MCF 10A (cell line): ENCODE measurements at regions not wholly inside any gene's neighbourhood (a gene's known extent, or its start where the extent isn't known, plus 50 kb on each side); places are given as distances from the start of the nearest gene placed in this dataset.

Experiments used
- BruUV-seq: library from RNA; stranded (reverse); fragments of 400-500 nt; replicated peaks from 2 replicates; lab custom pipeline; 2021; lab: Mats Ljungman, UMichigan
- CTCF ChIA-PET: fragments of 300-600 bp; sonication (Branson Sonifier 250); formaldehyde crosslinking; extraction: SDS; loops from one replicate; lab custom pipeline; 2021; ENCODE audit warnings: antibody characterized with exemption, inconsistent platforms; lab: Yijun Ruan, JAX
- POLR2A ChIA-PET: fragments of 300-600, 350-650 bp; sonication (Branson Sonifier 250); formaldehyde crosslinking; extraction: SDS; loops from one replicate; lab custom pipeline; 2020; ENCODE audit warnings: antibody characterized with exemption, inconsistent platforms; lab: Yijun Ruan, JAX
- DNase-seq: peaks from one replicate; pipeline ENCODE4 v3.0.0-alpha.2; 2018; ENCODE audit not compliant: unreplicated experiment
- H3K27ac Mint-ChIP-seq: one replicate; pipeline ENCODE4 v1.8.0; 2022; ENCODE audit warnings: mild to moderate bottlenecking, low read depth, mixed read lengths; ENCODE audit not compliant: unreplicated experiment
- H3K27me3 Mint-ChIP-seq: one replicate; pipeline ENCODE4 v1.8.0; 2022; ENCODE audit warnings: mixed read lengths; ENCODE audit not compliant: insufficient read depth, unreplicated experiment
- H3K36me3 Mint-ChIP-seq: one replicate; pipeline ENCODE4 v1.8.0; 2022; ENCODE audit warnings: mild to moderate bottlenecking, moderate library complexity, mixed read lengths; ENCODE audit not compliant: insufficient read depth, unreplicated experiment
- H3K4me1 Mint-ChIP-seq: one replicate; pipeline ENCODE4 v1.8.0; 2022; ENCODE audit warnings: mixed read lengths; ENCODE audit not compliant: insufficient read depth, unreplicated experiment
- H3K4me3 Mint-ChIP-seq: one replicate; pipeline ENCODE4 v1.8.0; 2022; ENCODE audit warnings: mild to moderate bottlenecking, moderate library complexity, mixed read lengths; ENCODE audit not compliant: unreplicated experiment
- H3K9me3 Mint-ChIP-seq: one replicate; pipeline ENCODE4 v1.8.0; 2022; ENCODE audit warnings: mixed read lengths; ENCODE audit not compliant: unreplicated experiment
- CTCF ChIP-seq: fragments of 200-600 bp; IDR thresholded peaks from one replicate; pipeline ENCODE4 v1.8.0; 2022; ENCODE audit warnings: antibody characterized with exemption, mild to moderate bottlenecking; ENCODE audit not compliant: unreplicated experiment
- intact Hi-C: fragments of 100-400 bp; cut with micrococcal nuclease; formaldehyde crosslinking; loops from 2 replicates; pipeline ENCODE4 v1.14.1; 2022

GRCh38 chr16:6160871-6161270, 1063.3 kb upstream of the EEF2KMT start:
- no peaks in the 10 kb centered on the region for H3K36me3 Mint-ChIP-seq
- TF ChIP-seq CTCF, result no peak
- CTCF ChIA-PET, result no interaction called here
- H3K9me3 Mint-ChIP-seq, result peaks cover 16% of the 10 kb centered on the region
- H3K27ac Mint-ChIP-seq, result no peak overlapping the region
- no peak for DNase-seq
- H3K4me3 Mint-ChIP-seq, result no peak overlapping the region
- no peaks in the 10 kb centered on the region for H3K4me1 Mint-ChIP-seq
- intact Hi-C loops, result no loop called here
- no peaks in the 10 kb centered on the region for H3K27me3 Mint-ChIP-seq
- POLR2A ChIA-PET, result no interaction called here
- no TSS peak for BruUV-seq

GRCh38 chr16:6160303-6160702, 1062.7 kb upstream of the EEF2KMT start:
- Mint-ChIP-seq H3K27ac (no peak overlapping the region), H3K36me3 (no peaks in the 10 kb centered on the region), H3K27me3 (no peaks in the 10 kb centered on the region), H3K4me3 (no peak overlapping the region), H3K9me3 (peaks cover 12% of the 10 kb centered on the region), H3K4me1 (no peaks in the 10 kb centered on the region)
- no peak for DNase-seq
- CTCF ChIA-PET, result no interaction called here
- POLR2A ChIA-PET, result no interaction called here
- intact Hi-C loops, result no loop called here
- BruUV-seq, result no TSS peak
- TF ChIP-seq CTCF, result no peak

- Mint-ChIP-seq H3K4me1 (no peaks in the 10 kb centered on the region), H3K9me3 (peaks cover 25% of the 10 kb centered on the region), H3K27me3 (no peaks in the 10 kb centered on the region), H3K27ac (no peak overlapping the region), H3K36me3 (no peaks in the 10 kb centered on the region), H3K4me3 (no peak overlapping the region)
- no peak for TF ChIP-seq CTCF
- intact Hi-C loops, result no loop called here
- CTCF ChIA-PET, result no interaction called here
- POLR2A ChIA-PET, result no interaction called here
- no TSS peak for BruUV-seq
- DNase-seq, result no peak
Measured at GRCh38 chr16:6157806-6158205, 1060.2 kb upstream of the EEF2KMT start.

- H3K27me3 Mint-ChIP-seq, result no peaks in the 10 kb centered on the region
- DNase-seq, result no peak
- intact Hi-C loops, result no loop called here
- no peak overlapping the region for H3K27ac Mint-ChIP-seq
- POLR2A ChIA-PET, result no interaction called here
- peaks cover 35% of the 10 kb centered on the region for H3K9me3 Mint-ChIP-seq
- H3K4me3 Mint-ChIP-seq, result no peak overlapping the region
- no TSS peak for BruUV-seq
- CTCF ChIA-PET, result no interaction called here
- no peaks in the 10 kb centered on the region for H3K36me3 Mint-ChIP-seq
- no peaks in the 10 kb centered on the region for H3K4me1 Mint-ChIP-seq
- no peak for TF ChIP-seq CTCF
Measured at GRCh38 chr16:6155271-6155670, 1057.7 kb upstream of the EEF2KMT start.
